HepG2 (cell line): ENCODE measurements at regions not wholly inside any gene's neighbourhood (a gene's known extent, or its start where the extent isn't known, plus 50 kb on each side); places are given as distances from the start of the nearest gene placed in this dataset.

Experiments
- CEBPB ChIP-seq: IDR thresholded peaks from 2 replicates; pipeline ENCODE4 v1.6.1; 2011; ENCODE audit warnings: low read depth, low read length, improper control_type of control experiment, borderline replicate concordance
- FOXA1 ChIP-seq, 2 experiments: fragments of 450-650 bp in 1 of 2; sonication (generic) in 1 of 2; formaldehyde crosslinking in 1 of 2; IDR thresholded peaks; 2 replicates each; pipeline versions ENCODE4 v1.4.0 to v1.6.1; 2016 to 2020; ENCODE audit warnings: missing genetic modification reagents in 1 of 2
- MYNN ChIP-seq: sonication (generic); formaldehyde crosslinking; IDR thresholded peaks from 2 replicates; pipeline ENCODE4 v1.4.0; 2020; ENCODE audit warnings: mild to moderate bottlenecking, low read depth, missing genetic modification reagents
- PCBP2 ChIP-seq: fragments of 200-400 bp; formaldehyde crosslinking; optimal IDR thresholded peaks from 2 replicates; pipeline ENCODE3; 2018; ENCODE audit warnings: low read length, low read depth; ENCODE audit not compliant: poor library complexity, severe bottlenecking
- ZFAT ChIP-seq: sonication (generic); formaldehyde crosslinking; conservative IDR thresholded peaks from 2 replicates; pipeline ENCODE4 v1.8.1; 2023; ENCODE audit warnings: missing genetic modification reagents, inconsistent platforms
- ZFP1 ChIP-seq: IDR thresholded peaks from 2 replicates; pipeline ENCODE4 v1.6.1; 2016
- ZKSCAN8 ChIP-seq: IDR thresholded peaks from 2 replicates; pipeline ENCODE4 v1.6.1; 2016; ENCODE audit warnings: borderline replicate concordance, missing genetic modification reagents, missing compliant biosample characterization
- ZNF292 ChIP-seq: sonication (generic); formaldehyde crosslinking; IDR thresholded peaks from 2 replicates; pipeline ENCODE4 v1.8.1; 2022; ENCODE audit warnings: mild to moderate bottlenecking, low read depth, missing genetic modification reagents, borderline replicate concordance
- TF ChIP-seq, protein P1 (sequence below): sonication (generic); formaldehyde crosslinking; IDR thresholded peaks from 2 replicates; pipeline ENCODE4 v1.5.0; 2020; ENCODE audit warnings: missing genetic modification reagents, mild to moderate bottlenecking, borderline replicate concordance
- TF ChIP-seq, protein P2 (sequence below): sonication (generic); formaldehyde crosslinking; IDR thresholded peaks from 2 replicates; pipeline ENCODE4 v1.8.1; 2022; ENCODE audit warnings: mild to moderate bottlenecking, missing genetic modification reagents
- TF ChIP-seq, protein P3 (sequence below), 2 experiments: IDR thresholded peaks; 2 replicates each; pipeline ENCODE4 v1.6.1; 2011 to 2012; ENCODE audit warnings: low read length in 2 of 2, borderline replicate concordance in 1 of 2, low read depth in 1 of 2, mild to moderate bottlenecking in 1 of 2, moderate library complexity in 1 of 2
- TF ChIP-seq, protein P4 (sequence below): sonication (generic); formaldehyde crosslinking; IDR thresholded peaks from 2 replicates; pipeline ENCODE4 v1.4.0; 2020; ENCODE audit warnings: missing genetic modification reagents, mild to moderate bottlenecking, borderline replicate concordance
- TF ChIP-seq, protein P5 (sequence below): IDR thresholded peaks from 2 replicates; pipeline ENCODE4 v1.6.1; 2012; ENCODE audit warnings: inconsistent platforms

DNA sequence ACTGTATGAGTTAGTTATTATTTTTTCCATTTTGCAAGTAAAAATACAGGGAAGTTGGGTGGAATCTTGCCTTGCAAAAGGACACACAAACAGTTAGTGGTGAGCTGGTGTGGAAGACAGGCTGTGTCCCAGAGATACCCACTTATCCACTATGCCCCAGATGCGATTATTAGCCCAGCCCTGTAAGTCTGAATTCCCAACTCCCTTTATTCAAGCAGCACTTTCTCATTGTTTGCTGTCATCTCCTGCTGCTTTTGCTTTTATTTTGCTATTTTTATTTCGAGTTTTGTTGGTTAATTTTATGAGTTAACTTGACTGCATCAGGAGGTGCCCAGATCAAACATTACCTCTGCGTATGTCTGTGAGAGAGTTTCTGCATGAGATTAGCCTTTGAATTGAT, 239.4 kb downstream of the DOK5 start:
- TF ChIP-seq, protein P1, sequence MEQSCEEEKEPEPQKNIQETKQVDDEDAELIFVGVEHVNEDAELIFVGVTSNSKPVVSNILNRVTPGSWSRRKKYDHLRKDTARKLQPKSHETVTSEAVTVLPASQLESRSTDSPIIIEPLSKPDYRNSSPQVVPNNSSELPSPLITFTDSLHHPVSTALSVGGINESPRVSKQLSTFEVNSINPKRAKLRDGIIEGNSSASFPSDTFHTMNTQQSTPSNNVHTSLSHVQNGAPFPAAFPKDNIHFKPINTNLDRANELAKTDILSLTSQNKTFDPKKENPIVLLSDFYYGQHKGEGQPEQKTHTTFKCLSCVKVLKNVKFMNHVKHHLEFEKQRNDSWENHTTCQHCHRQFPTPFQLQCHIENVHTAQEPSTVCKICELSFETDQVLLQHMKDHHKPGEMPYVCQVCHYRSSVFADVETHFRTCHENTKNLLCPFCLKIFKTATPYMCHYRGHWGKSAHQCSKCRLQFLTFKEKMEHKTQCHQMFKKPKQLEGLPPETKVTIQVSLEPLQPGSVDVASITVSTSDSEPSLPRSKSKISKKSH (CRISPR knock-in tag) = no peak
- TF ChIP-seq, protein P2, sequence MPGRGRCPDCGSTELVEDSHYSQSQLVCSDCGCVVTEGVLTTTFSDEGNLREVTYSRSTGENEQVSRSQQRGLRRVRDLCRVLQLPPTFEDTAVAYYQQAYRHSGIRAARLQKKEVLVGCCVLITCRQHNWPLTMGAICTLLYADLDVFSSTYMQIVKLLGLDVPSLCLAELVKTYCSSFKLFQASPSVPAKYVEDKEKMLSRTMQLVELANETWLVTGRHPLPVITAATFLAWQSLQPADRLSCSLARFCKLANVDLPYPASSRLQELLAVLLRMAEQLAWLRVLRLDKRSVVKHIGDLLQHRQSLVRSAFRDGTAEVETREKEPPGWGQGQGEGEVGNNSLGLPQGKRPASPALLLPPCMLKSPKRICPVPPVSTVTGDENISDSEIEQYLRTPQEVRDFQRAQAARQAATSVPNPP (CRISPR knock-in tag) = no peak
- TF ChIP-seq, protein P3, sequence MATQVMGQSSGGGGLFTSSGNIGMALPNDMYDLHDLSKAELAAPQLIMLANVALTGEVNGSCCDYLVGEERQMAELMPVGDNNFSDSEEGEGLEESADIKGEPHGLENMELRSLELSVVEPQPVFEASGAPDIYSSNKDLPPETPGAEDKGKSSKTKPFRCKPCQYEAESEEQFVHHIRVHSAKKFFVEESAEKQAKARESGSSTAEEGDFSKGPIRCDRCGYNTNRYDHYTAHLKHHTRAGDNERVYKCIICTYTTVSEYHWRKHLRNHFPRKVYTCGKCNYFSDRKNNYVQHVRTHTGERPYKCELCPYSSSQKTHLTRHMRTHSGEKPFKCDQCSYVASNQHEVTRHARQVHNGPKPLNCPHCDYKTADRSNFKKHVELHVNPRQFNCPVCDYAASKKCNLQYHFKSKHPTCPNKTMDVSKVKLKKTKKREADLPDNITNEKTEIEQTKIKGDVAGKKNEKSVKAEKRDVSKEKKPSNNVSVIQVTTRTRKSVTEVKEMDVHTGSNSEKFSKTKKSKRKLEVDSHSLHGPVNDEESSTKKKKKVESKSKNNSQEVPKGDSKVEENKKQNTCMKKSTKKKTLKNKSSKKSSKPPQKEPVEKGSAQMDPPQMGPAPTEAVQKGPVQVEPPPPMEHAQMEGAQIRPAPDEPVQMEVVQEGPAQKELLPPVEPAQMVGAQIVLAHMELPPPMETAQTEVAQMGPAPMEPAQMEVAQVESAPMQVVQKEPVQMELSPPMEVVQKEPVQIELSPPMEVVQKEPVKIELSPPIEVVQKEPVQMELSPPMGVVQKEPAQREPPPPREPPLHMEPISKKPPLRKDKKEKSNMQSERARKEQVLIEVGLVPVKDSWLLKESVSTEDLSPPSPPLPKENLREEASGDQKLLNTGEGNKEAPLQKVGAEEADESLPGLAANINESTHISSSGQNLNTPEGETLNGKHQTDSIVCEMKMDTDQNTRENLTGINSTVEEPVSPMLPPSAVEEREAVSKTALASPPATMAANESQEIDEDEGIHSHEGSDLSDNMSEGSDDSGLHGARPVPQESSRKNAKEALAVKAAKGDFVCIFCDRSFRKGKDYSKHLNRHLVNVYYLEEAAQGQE (IDR thresholded peaks at IDR 0.05; ENCODE audit: borderline replicate concordance in 1 of 2, low read depth in 1 of 2, low read length in 2 of 2) = no peak
- TF ChIP-seq PCBP2 (no peak), ZFAT (CRISPR knock-in tag) (no peak), ZFP1 (no peak), CEBPB (no peak), MYNN (CRISPR knock-in tag) (no peak), FOXA1 (IDR thresholded peaks at IDR 0.05) (no peak), FOXA1 (CRISPR knock-in tag; IDR thresholded peaks at IDR 0.05) (no peak), ZKSCAN8 (no peak), ZNF292 (CRISPR knock-in tag) (no peak)
- TF ChIP-seq, protein P4, sequence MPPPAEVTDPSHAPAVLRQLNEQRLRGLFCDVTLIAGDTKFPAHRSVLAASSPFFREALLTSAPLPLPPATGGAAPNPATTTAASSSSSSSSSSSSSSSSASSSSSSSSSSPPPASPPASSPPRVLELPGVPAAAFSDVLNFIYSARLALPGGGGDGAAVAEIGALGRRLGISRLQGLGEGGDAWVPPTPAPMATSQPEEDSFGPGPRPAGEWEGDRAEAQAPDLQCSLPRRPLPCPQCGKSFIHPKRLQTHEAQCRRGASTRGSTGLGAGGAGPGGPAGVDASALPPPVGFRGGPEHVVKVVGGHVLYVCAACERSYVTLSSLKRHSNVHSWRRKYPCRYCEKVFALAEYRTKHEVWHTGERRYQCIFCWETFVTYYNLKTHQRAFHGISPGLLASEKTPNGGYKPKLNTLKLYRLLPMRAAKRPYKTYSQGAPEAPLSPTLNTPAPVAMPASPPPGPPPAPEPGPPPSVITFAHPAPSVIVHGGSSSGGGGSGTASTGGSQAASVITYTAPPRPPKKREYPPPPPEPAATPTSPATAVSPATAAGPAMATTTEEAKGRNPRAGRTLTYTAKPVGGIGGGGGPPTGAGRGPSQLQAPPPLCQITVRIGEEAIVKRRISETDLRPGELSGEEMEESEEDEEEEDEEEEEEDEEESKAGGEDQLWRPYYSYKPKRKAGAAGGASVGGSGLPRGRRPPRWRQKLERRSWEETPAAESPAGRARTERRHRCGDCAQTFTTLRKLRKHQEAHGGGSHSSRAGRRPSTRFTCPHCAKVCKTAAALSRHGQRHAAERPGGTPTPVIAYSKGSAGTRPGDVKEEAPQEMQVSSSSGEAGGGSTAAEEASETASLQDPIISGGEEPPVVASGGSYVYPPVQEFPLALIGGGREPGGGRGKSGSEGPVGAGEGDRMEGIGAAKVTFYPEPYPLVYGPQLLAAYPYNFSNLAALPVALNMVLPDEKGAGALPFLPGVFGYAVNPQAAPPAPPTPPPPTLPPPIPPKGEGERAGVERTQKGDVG (CRISPR knock-in tag) = no peak
- TF ChIP-seq, protein P5, sequence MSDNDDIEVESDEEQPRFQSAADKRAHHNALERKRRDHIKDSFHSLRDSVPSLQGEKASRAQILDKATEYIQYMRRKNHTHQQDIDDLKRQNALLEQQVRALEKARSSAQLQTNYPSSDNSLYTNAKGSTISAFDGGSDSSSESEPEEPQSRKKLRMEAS = no peak
